ENCODE measurements at regions not wholly inside any gene's neighbourhood (a gene's known extent, or its start where the extent isn't known, plus 50 kb on each side); places are given as distances from the start of the nearest gene placed in this dataset.

GRCh38 chr10:58973235-58973595, 203.2 kb upstream of the PHYHIPL start:
- TF ChIP-seq CTCF (IDR thresholded peaks at IDR 0.05), result no peak
- TF ChIP-seq JUN (CRISPR knock-in tag; IDR thresholded peaks at IDR 0.05), result no peak
- no peak for TF ChIP-seq IRF1 (CRISPR knock-in tag; IDR thresholded peaks at IDR 0.05)
